CD4-positive, alpha-beta T cell treated with Interleukin-15 for 1 hour (primary cell): ENCODE measurements at regions not wholly inside any gene's neighbourhood (a gene's known extent, or its start where the extent isn't known, plus 50 kb on each side); places are given as distances from the start of the nearest gene placed in this dataset.
"Not testable (repeated sequence)": the region's sequence is repeated elsewhere in the genome, so short reads cannot be mapped to it uniquely, and the experiment has no call there.

ENCODE experiments used
- DNase-seq: peaks from one replicate; pipeline ENCODE4 v3.0.0-alpha.2; 2020

GRCh38 chr6:113361014-113361645 is 496.0 kb upstream of the MARCKS start:
- DNase-seq: no peak

GRCh38 chr6:113362301-113363047 is 494.7 kb upstream of the MARCKS start:
- DNase-seq: no peak

- DNase-seq: no peak
Observed at GRCh38 chr6:113363048-113363798, 493.9 kb upstream of the MARCKS start.

GRCh38 chr6:113363866-113364265 is 493.3 kb upstream of the MARCKS start:
- no peak for DNase-seq

GRCh38 chr6:113364766-113365165 is 492.4 kb upstream of the MARCKS start:
- DNase-seq: no peak

- no peak for DNase-seq
Observed at GRCh38 chr6:113365191-113365590, 492.0 kb upstream of the MARCKS start.

- DNase-seq: no peak
Observed at GRCh38 chr6:113366505-113366904, 490.6 kb upstream of the MARCKS start.

GRCh38 chr6:113370508-113371502 is 486.3 kb upstream of the MARCKS start:
- DNase-seq: no peak

- not testable (repeated sequence) for DNase-seq
Observed at GRCh38 chr6:113375466-113375865, 481.7 kb upstream of the MARCKS start.

GRCh38 chr6:113375950-113376846 is 480.9 kb upstream of the MARCKS start:
- no peak for DNase-seq

GRCh38 chr6:113376847-113377165 is 480.3 kb upstream of the MARCKS start:
- no peak for DNase-seq

GRCh38 chr6:113377362-113377942 is 479.7 kb upstream of the MARCKS start:
- DNase-seq: no peak

GRCh38 chr6:113380591-113380990 is 476.6 kb upstream of the MARCKS start:
- no peak for DNase-seq

- DNase-seq: no peak
Observed at GRCh38 chr6:113381232-113381631, 475.9 kb upstream of the MARCKS start.

GRCh38 chr6:113381959-113382358 is 475.2 kb upstream of the MARCKS start:
- no peak for DNase-seq

- no peak for DNase-seq
Observed at GRCh38 chr6:113383701-113384100, 473.4 kb upstream of the MARCKS start.

GRCh38 chr6:113385020-113385431 is 472.1 kb upstream of the MARCKS start:
- no peak for DNase-seq

- no peak for DNase-seq
Observed at GRCh38 chr6:113388996-113389395, 468.1 kb upstream of the MARCKS start.

GRCh38 chr6:113392551-113393055 is 464.5 kb upstream of the MARCKS start:
- no peak for DNase-seq

GRCh38 chr6:113394216-113394615 is 462.9 kb upstream of the MARCKS start:
- DNase-seq: no peak

- DNase-seq: no peak
Observed at GRCh38 chr6:113394729-113395128, 462.4 kb upstream of the MARCKS start.
